Stomach (tissue), 8 donors: ENCODE measurements at regions not wholly inside any gene's neighbourhood (a gene's known extent, or its start where the extent isn't known, plus 50 kb on each side); places are given as distances from the start of the nearest gene placed in this dataset.

ENCODE experiments used
- DNase-seq, 2 donors: peaks; one replicate each; pipeline versions ENCODE4 v3.0.0 to v3.0.0-alpha.2; 2013 to 2019
- H3K27ac ChIP-seq, 5 donors: fragments of 200-600 bp in 4 of 5; sonication (generic) in 4 of 5; one replicate each; pipeline ENCODE4 v1.5.1; 2013 to 2019; ENCODE audit warnings: mild to moderate bottlenecking in 1 of 5, moderate library complexity in 1 of 5
- H3K27me3 ChIP-seq, 3 donors: fragments of 200-600 bp; sonication (generic); one replicate each; pipeline ENCODE4 v1.5.1; 2017 to 2019; ENCODE audit warnings: mixed run types in 1 of 3
- H3K36me3 ChIP-seq, 4 donors: fragments of 200-600 bp; sonication (generic); 1 replicate in 3 of 4; 2 replicates in 1 of 4; pipeline ENCODE4 v1.5.1; 2016 to 2019
- H3K4me1 ChIP-seq, 4 donors: fragments of 200-600 bp; sonication (generic); one replicate each; pipeline ENCODE4 v1.5.1; 2016 to 2019
- H3K4me3 ChIP-seq, 4 donors: fragments of 200-600 bp; sonication (generic) in 3 of 4; one replicate each; pipeline ENCODE4 v1.5.1; 2016 to 2019; ENCODE audit warnings: mild to moderate bottlenecking in 1 of 4
- H3K9me3 ChIP-seq, 4 donors: fragments of 200-600 bp; sonication (generic); one replicate each; pipeline ENCODE4 v1.5.1; 2016 to 2019
- CTCF ChIP-seq, 7 experiments: fragments of 450-650 bp in 4 of 7; fragments of 200-600 bp in 3 of 7; sonication (generic) in 3 of 7; IDR thresholded peaks; one replicate each; pipeline ENCODE4 v1.5.1; 2016 to 2019; ENCODE audit warnings: antibody characterized with exemption in 7 of 7, control low read depth in 2 of 7, mild to moderate bottlenecking in 1 of 7
- EP300 ChIP-seq: sonication (generic); formaldehyde crosslinking; IDR thresholded peaks from one replicate; pipeline ENCODE4 v1.6.1; 2017; ENCODE audit warnings: antibody characterized with exemption
- POLR2A ChIP-seq, 4 donors: fragments of 450-650 bp; IDR thresholded peaks; one replicate each; pipeline ENCODE4 v1.6.1; 2016; ENCODE audit warnings: antibody characterized with exemption in 4 of 4, control low read depth in 2 of 4, mild to moderate bottlenecking in 1 of 4, moderate library complexity in 1 of 4
- POLR2AphosphoS5 ChIP-seq, 3 donors: sonication (generic); formaldehyde crosslinking; IDR thresholded peaks; one replicate each; pipeline ENCODE4 v1.6.1; 2016; ENCODE audit warnings: antibody characterized with exemption in 3 of 3
- WGBS, 5 donors: extraction: QIAGEN DNeasy Blood & Tissue Kit in 3 of 5; methylation state at CpG; one replicate each; pipeline versions ENCODE4 v1.1.5 to v1.1.7; 2013 to 2018; 5-methylcytosine and 5-hydroxymethylcytosine counted together
- intact Hi-C: fragments of 100-400 bp; cut with DNase I; formaldehyde crosslinking; loops from one replicate; pipeline ENCODE4 v1.15.1; 2023; ENCODE audit warnings: low total_unique reads
- donor health status: healthy with polysubstance abuse.
- donor health status: Bipolar disorder and iron deficiency.
- donor health status: healthy.

GRCh38 chr2:52500561-52500960 lies 1267.0 kb upstream of the CHAC2 start:
- H3K36me3 ChIP-seq, result no peaks in the 10 kb centered on the region

GRCh38 chr2:52498077-52498750 lies 1269.4 kb upstream of the CHAC2 start:
- no peaks in the 10 kb centered on the region for H3K27me3 ChIP-seq
- no peak for TF ChIP-seq CTCF (IDR thresholded peaks at IDR 0.05)
- no peak for TF ChIP-seq EP300
- no peak for TF ChIP-seq POLR2AphosphoS5 (IDR thresholded peaks at IDR 0.05)
- no peak for TF ChIP-seq POLR2A (IDR thresholded peaks at IDR 0.05)
- peaks cover 0 to 9% (median 2%) of the 10 kb centered on the region in 4 donors for H3K9me3 ChIP-seq
- peaks cover 0 to 27% (median 17%) of the 10 kb centered on the region in 4 donors for H3K4me1 ChIP-seq
- no peak overlapping the region for H3K27ac ChIP-seq
- DNase-seq, result no peak
- H3K4me3 ChIP-seq, result no peak overlapping the region
- intact Hi-C loops, result no loop called here
- no peaks in the 10 kb centered on the region for H3K36me3 ChIP-seq
- 87 to 94% (median 90%) methylated on average over 3 of the region's 3 CpGs for WGBS, 5 donors

More at GRCh38 chr2:52500561-52500960, 1267.0 kb upstream of the CHAC2 start:
- intact Hi-C loops, result no loop called here
- no peak overlapping the region for H3K4me3 ChIP-seq
- TF ChIP-seq POLR2A (IDR thresholded peaks at IDR 0.05), result no peak
- no peak for TF ChIP-seq CTCF (IDR thresholded peaks at IDR 0.05)
- peaks cover 0 to 27% (median 17%) of the 10 kb centered on the region in 4 donors for H3K4me1 ChIP-seq
- peaks cover 0 to 9% (median 2%) of the 10 kb centered on the region in 4 donors for H3K9me3 ChIP-seq
- no peaks in the 10 kb centered on the region for H3K27me3 ChIP-seq
- 32 to 52% (median 39%) methylated on average over 2 of the region's 2 CpGs for WGBS, 5 donors
- no peak overlapping the region for H3K27ac ChIP-seq
- DNase-seq, result peak in 1 of 2 donors; percentile 16

GRCh38 chr2:52495816-52496215 lies 1271.8 kb upstream of the CHAC2 start:
- no peaks in the 10 kb centered on the region for H3K27me3 ChIP-seq
- intact Hi-C loops, result no loop called here
- H3K27ac ChIP-seq, result no peak overlapping the region
- no peak overlapping the region for H3K4me3 ChIP-seq
- peaks cover 0 to 16% (median 2%) of the 10 kb centered on the region in 4 donors for H3K9me3 ChIP-seq
- H3K4me1 ChIP-seq, result peaks cover 0 to 7% (median 3%) of the 10 kb centered on the region in 4 donors
- DNase-seq, result no peak
- no peaks in the 10 kb centered on the region for H3K36me3 ChIP-seq
- TF ChIP-seq CTCF (IDR thresholded peaks at IDR 0.05) (no peak), POLR2AphosphoS5 (IDR thresholded peaks at IDR 0.05) (no peak), EP300 (no peak), POLR2A (IDR thresholded peaks at IDR 0.05) (no peak)

- WGBS, 5 donors, result 61 to 82% (median 78%) methylated on average over 1 of the region's 1 CpG
- no peak for TF ChIP-seq CTCF (IDR thresholded peaks at IDR 0.05)
- TF ChIP-seq POLR2A (IDR thresholded peaks at IDR 0.05), result no peak
- TF ChIP-seq POLR2AphosphoS5 (IDR thresholded peaks at IDR 0.05), result no peak
- TF ChIP-seq EP300, result no peak
Observed at GRCh38 chr2:52477166-52477565, 1290.4 kb upstream of the CHAC2 start.

More at GRCh38 chr2:52477166-52477565, 1290.4 kb upstream of the CHAC2 start:
- Histone ChIP-seq H3K4me1 (no peaks in the 10 kb centered on the region), H3K27ac (no peak overlapping the region), H3K27me3 (no peaks in the 10 kb centered on the region), H3K36me3 (no peaks in the 10 kb centered on the region), H3K9me3 (no peaks in the 10 kb centered on the region), H3K4me3 (no peak overlapping the region)
- intact Hi-C loops, result no loop called here
- DNase-seq, result no peak
